ENCODE measurements at regions not wholly inside any gene's neighbourhood (a gene's known extent, or its start where the extent isn't known, plus 50 kb on each side); places are given as distances from the start of the nearest gene placed in this dataset.

- Histone ChIP-seq H3K79me2 (ENCODE audit: insufficient read depth, low read length) (no peaks in the 10 kb centered on the region), H3K27ac (ENCODE audit: low read length) (no peak overlapping the region), H2AFZ (ENCODE audit: low read depth, low read length) (peak overlapping the region; percentile 26; the same call in 1 of the 2 replicates), H3K4me3 (ENCODE audit: low read depth in 1 of 2, low read length in 2 of 2) (no peak overlapping the region), H3K9me3 (ENCODE audit: insufficient read depth, low read length, severe bottlenecking) (no peaks in the 10 kb centered on the region), H3K4me2 (ENCODE audit: insufficient read depth, low read length) (no peak overlapping the region), H3K36me3 (ENCODE audit: insufficient read depth, low read length) (no peaks in the 10 kb centered on the region), H4K20me1 (ENCODE audit: insufficient read depth, low read length) (no peaks in the 10 kb centered on the region), H3K4me1 (ENCODE audit: insufficient read depth, low read length) (no peaks in the 10 kb centered on the region), H3K9ac (ENCODE audit: low read depth, low read length) (no peak overlapping the region), H3K27me3 (ENCODE audit: insufficient read depth, low read length, poor library complexity) (no peaks in the 10 kb centered on the region)
- no peak for DNase-seq
- TF ChIP-seq EZH2 (IDR thresholded peaks at IDR 0.05; ENCODE audit: borderline replicate concordance, low read depth, low read length, severe bottlenecking): no peak
- TF ChIP-seq CTCF (IDR thresholded peaks at IDR 0.05; ENCODE audit: borderline replicate concordance, extremely low read depth, low read length, poor library complexity, severe bottlenecking): no peak
- ATAC-seq (ENCODE audit: insufficient read depth, low read depth): no peak
Observed at GRCh38 chr3:118116991-118117390, 917.7 kb downstream of the IGSF11 start.

GRCh38 chr3:118126751-118127150 is 907.9 kb downstream of the IGSF11 start:
- Histone ChIP-seq H3K9me3 (ENCODE audit: insufficient read depth, low read length, severe bottlenecking) (no peaks in the 10 kb centered on the region), H3K79me2 (ENCODE audit: insufficient read depth, low read length) (no peaks in the 10 kb centered on the region), H3K9ac (ENCODE audit: low read depth, low read length) (no peak overlapping the region), H3K4me1 (ENCODE audit: insufficient read depth, low read length) (no peaks in the 10 kb centered on the region), H2AFZ (ENCODE audit: low read depth, low read length) (no peak overlapping the region), H3K4me2 (ENCODE audit: insufficient read depth, low read length) (no peak overlapping the region), H3K4me3 (ENCODE audit: low read depth in 1 of 2, low read length in 2 of 2) (no peak overlapping the region), H3K27me3 (ENCODE audit: insufficient read depth, low read length, poor library complexity) (no peaks in the 10 kb centered on the region), H4K20me1 (ENCODE audit: insufficient read depth, low read length) (no peaks in the 10 kb centered on the region), H3K27ac (ENCODE audit: low read length) (no peak overlapping the region), H3K36me3 (ENCODE audit: insufficient read depth, low read length) (no peaks in the 10 kb centered on the region)
- no peak for TF ChIP-seq EZH2 (IDR thresholded peaks at IDR 0.05; ENCODE audit: borderline replicate concordance, low read depth, low read length, severe bottlenecking)
- no peak for TF ChIP-seq CTCF (IDR thresholded peaks at IDR 0.05; ENCODE audit: borderline replicate concordance, extremely low read depth, low read length, poor library complexity, severe bottlenecking)
- ATAC-seq (ENCODE audit: insufficient read depth, low read depth): no peak
- no peak for DNase-seq

- TF ChIP-seq EZH2 (IDR thresholded peaks at IDR 0.05; ENCODE audit: borderline replicate concordance, low read depth, low read length, severe bottlenecking) (no peak), CTCF (IDR thresholded peaks at IDR 0.05; ENCODE audit: borderline replicate concordance, extremely low read depth, low read length, poor library complexity, severe bottlenecking) (no peak)
Observed at GRCh38 chr3:118127992-118128391, 906.7 kb downstream of the IGSF11 start.

GRCh38 chr3:118128886-118129285 is 905.8 kb downstream of the IGSF11 start:
- Histone ChIP-seq H2AFZ (ENCODE audit: low read depth, low read length) (no peak overlapping the region), H3K9ac (ENCODE audit: low read depth, low read length) (no peak overlapping the region), H3K79me2 (ENCODE audit: insufficient read depth, low read length) (no peaks in the 10 kb centered on the region), H3K9me3 (ENCODE audit: insufficient read depth, low read length, severe bottlenecking) (no peaks in the 10 kb centered on the region), H3K4me2 (ENCODE audit: insufficient read depth, low read length) (no peak overlapping the region), H3K4me3 (ENCODE audit: low read depth in 1 of 2, low read length in 2 of 2) (no peak overlapping the region), H3K36me3 (ENCODE audit: insufficient read depth, low read length) (no peaks in the 10 kb centered on the region), H4K20me1 (ENCODE audit: insufficient read depth, low read length) (no peaks in the 10 kb centered on the region), H3K27ac (ENCODE audit: low read length) (no peak overlapping the region), H3K4me1 (ENCODE audit: insufficient read depth, low read length) (no peaks in the 10 kb centered on the region), H3K27me3 (ENCODE audit: insufficient read depth, low read length, poor library complexity) (no peaks in the 10 kb centered on the region)
- TF ChIP-seq CTCF (IDR thresholded peaks at IDR 0.05; ENCODE audit: borderline replicate concordance, extremely low read depth, low read length, poor library complexity, severe bottlenecking): no peak
- TF ChIP-seq EZH2 (IDR thresholded peaks at IDR 0.05; ENCODE audit: borderline replicate concordance, low read depth, low read length, severe bottlenecking): no peak
- no peak for ATAC-seq (ENCODE audit: insufficient read depth, low read depth)
- DNase-seq: no peak

More at GRCh38 chr3:118127992-118128391, 906.7 kb downstream of the IGSF11 start:
- Histone ChIP-seq H3K36me3 (ENCODE audit: insufficient read depth, low read length) (no peaks in the 10 kb centered on the region), H3K9ac (ENCODE audit: low read depth, low read length) (no peak overlapping the region), H3K9me3 (ENCODE audit: insufficient read depth, low read length, severe bottlenecking) (no peaks in the 10 kb centered on the region), H2AFZ (ENCODE audit: low read depth, low read length) (no peak overlapping the region), H3K4me1 (ENCODE audit: insufficient read depth, low read length) (no peaks in the 10 kb centered on the region), H3K79me2 (ENCODE audit: insufficient read depth, low read length) (no peaks in the 10 kb centered on the region), H3K4me3 (ENCODE audit: low read depth in 1 of 2, low read length in 2 of 2) (no peak overlapping the region), H3K4me2 (ENCODE audit: insufficient read depth, low read length) (no peak overlapping the region), H3K27ac (ENCODE audit: low read length) (no peak overlapping the region), H3K27me3 (ENCODE audit: insufficient read depth, low read length, poor library complexity) (no peaks in the 10 kb centered on the region), H4K20me1 (ENCODE audit: insufficient read depth, low read length) (no peaks in the 10 kb centered on the region)
- ATAC-seq (ENCODE audit: insufficient read depth, low read depth): no peak
- DNase-seq: no peak
